Inferior parietal cortex (tissue), 1 donor: ENCODE measurements at regions not wholly inside any gene's neighbourhood (a gene's known extent, or its start where the extent isn't known, plus 50 kb on each side); places are given as distances from the start of the nearest gene placed in this dataset.
"Not testable (repeated sequence)": the region's sequence is repeated elsewhere in the genome, so short reads cannot be mapped to it uniquely, and the experiment has no call there.

Source experiments
- DNase-seq: peaks from one replicate; pipeline ENCODE4 v3.0.0-alpha.2; 2016; ENCODE audit errors: extremely low spot score

GRCh38 chr1:70490153-70490552 is 79.1 kb downstream of the CTH start:
- no peak for DNase-seq

GRCh38 chr1:70495370-70495769 is 84.3 kb downstream of the CTH start:
- DNase-seq: no peak

GRCh38 chr1:70496181-70496580 is 85.1 kb downstream of the CTH start:
- DNase-seq: no peak

GRCh38 chr1:70497152-70497551 is 86.1 kb downstream of the CTH start:
- no peak for DNase-seq

GRCh38 chr1:70498666-70499065 is 87.6 kb downstream of the CTH start:
- no peak for DNase-seq

- DNase-seq: no peak
Observed at GRCh38 chr1:70499695-70500094, 88.6 kb downstream of the CTH start.

GRCh38 chr1:70503358-70503757 is 92.3 kb downstream of the CTH start:
- no peak for DNase-seq

GRCh38 chr1:70504176-70504820 is 93.2 kb downstream of the CTH start:
- DNase-seq: no peak

- no peak for DNase-seq
Observed at GRCh38 chr1:70504821-70505193, 93.7 kb downstream of the CTH start.

- not testable (repeated sequence) for DNase-seq
Observed at GRCh38 chr1:70507991-70508390, 96.9 kb downstream of the CTH start.

GRCh38 chr1:70509996-70510876 is 99.2 kb downstream of the CTH start:
- DNase-seq: peak; percentile 78

- no peak for DNase-seq
Observed at GRCh38 chr1:70517444-70517843, 106.4 kb downstream of the CTH start.

GRCh38 chr1:70518106-70518505 is 107.0 kb downstream of the CTH start:
- DNase-seq: no peak

- DNase-seq: peak; percentile 53
Observed at GRCh38 chr1:70528590-70529333, 117.7 kb downstream of the CTH start.

GRCh38 chr1:70536708-70537366 is 125.8 kb downstream of the CTH start:
- DNase-seq: no peak

- no peak for DNase-seq
Observed at GRCh38 chr1:70537788-70538187, 126.7 kb downstream of the CTH start.

- no peak for DNase-seq
Observed at GRCh38 chr1:70542030-70542429, 131.0 kb downstream of the CTH start.

- no peak for DNase-seq
Observed at GRCh38 chr1:70542856-70543255, 131.8 kb downstream of the CTH start.

- no peak for DNase-seq
Observed at GRCh38 chr1:70546726-70547125, 135.7 kb downstream of the CTH start.

GRCh38 chr1:70552662-70553566 is 141.8 kb downstream of the CTH start:
- DNase-seq: no peak

- DNase-seq: no peak
Observed at GRCh38 chr1:70553567-70553956, 142.5 kb downstream of the CTH start.
